Sigmoid colon (tissue), 3 donors: ENCODE measurements at regions not wholly inside any gene's neighbourhood (a gene's known extent, or its start where the extent isn't known, plus 50 kb on each side); places are given as distances from the start of the nearest gene placed in this dataset.

Source experiments
- CTCF ChIP-seq, 4 experiments: fragments of 450-650 bp in 3 of 4; fragments of 200-600 bp in 1 of 4; IDR thresholded peaks; one replicate each; pipeline ENCODE4 v1.5.1; 2016 to 2019; ENCODE audit warnings: antibody characterized with exemption in 4 of 4, mild to moderate bottlenecking in 3 of 4, moderate library complexity in 2 of 4
- POLR2A ChIP-seq, 2 donors: fragments of 450-650 bp; IDR thresholded peaks; one replicate each; pipeline ENCODE4 v1.6.1; 2016; ENCODE audit warnings: antibody characterized with exemption in 2 of 2, mild to moderate bottlenecking in 2 of 2, moderate library complexity in 2 of 2

- TF ChIP-seq CTCF (IDR thresholded peaks at IDR 0.05) (no peak), POLR2A (IDR thresholded peaks at IDR 0.05) (no peak)
Observed at GRCh38 chr10:33106767-33107166, 148.7 kb upstream of the ITGB1 start.
